IMR-90 (cell line): ENCODE measurements at regions not wholly inside any gene's neighbourhood (a gene's known extent, or its start where the extent isn't known, plus 50 kb on each side); places are given as distances from the start of the nearest gene placed in this dataset.

ENCODE experiments used
- ATAC-seq: fragments of 200-7000 bp; cut with Tn5 transposase; 2 replicates; pipeline ENCODE4 v1.9.1; 2020; ENCODE audit warnings: low read depth, mild to moderate bottlenecking, moderate library complexity
- BruUV-seq: library from RNA; stranded (reverse); fragments of 400-500 nt; replicated peaks from 2 replicates; lab custom pipeline; 2021; lab: Mats Ljungman, UMichigan
- CTCF ChIA-PET: fragments of 300-600 bp; formaldehyde crosslinking; extraction: SDS; loops from one replicate; lab custom pipeline; 2021; ENCODE audit warnings: antibody characterized with exemption; lab: Yijun Ruan, JAX
- POLR2A ChIA-PET: fragments of 300-600 bp; sonication (Branson Sonifier 250); formaldehyde crosslinking; loops from one replicate; lab custom pipeline; 2022; ENCODE audit warnings: antibody characterized with exemption; ENCODE audit not compliant: unreplicated experiment; lab: Charles Lee
- DNase-seq: peaks from one replicate; pipeline ENCODE4 v3.0.0; 2013
- H2AFZ ChIP-seq: replicated peaks from 2 replicates; pipeline ENCODE3; 2013; ENCODE audit warnings: low read length, mild to moderate bottlenecking; ENCODE audit not compliant: poor library complexity
- H2AK5ac ChIP-seq: 2 replicates; pipeline ENCODE4 v1.6.1; 2013; ENCODE audit warnings: low read depth, low read length, inconsistent platforms
- H2AK9ac ChIP-seq: replicated peaks from 2 replicates; pipeline ENCODE3; 2013; ENCODE audit warnings: mild to moderate bottlenecking, low read depth, low read length, moderate library complexity; ENCODE audit not compliant: poor library complexity
- H2BK120ac ChIP-seq: 2 replicates; pipeline ENCODE4 v1.6.1; 2013; ENCODE audit warnings: low read depth, low read length, inconsistent platforms
- H2BK15ac ChIP-seq: 3 replicates; pipeline ENCODE4 v1.6.1; 2013; ENCODE audit warnings: low read depth, low read length, inconsistent platforms
- H2BK20ac ChIP-seq: 2 replicates; pipeline ENCODE4 v1.6.1; 2013; ENCODE audit warnings: low read depth, mild to moderate bottlenecking, inconsistent platforms, low read length, moderate library complexity
- H2BK5ac ChIP-seq: 2 replicates; pipeline ENCODE4 v1.6.1; 2013; ENCODE audit warnings: mild to moderate bottlenecking, low read depth, low read length, inconsistent platforms; ENCODE audit not compliant: poor library complexity, severe bottlenecking
- H3K14ac ChIP-seq: replicated peaks from 2 replicates; pipeline ENCODE4 v1.6.1; 2013; ENCODE audit warnings: low read depth, low read length, inconsistent platforms
- H3K18ac ChIP-seq: 2 replicates; pipeline ENCODE4 v1.6.1; 2013; ENCODE audit warnings: low read depth, low read length, control low read depth
- H3K23ac ChIP-seq: 2 replicates; pipeline ENCODE4 v1.6.1; 2013; ENCODE audit warnings: low read depth, low read length, inconsistent platforms
- H3K27ac ChIP-seq: 2 replicates; pipeline ENCODE4 v1.5.1; 2013; ENCODE audit warnings: mild to moderate bottlenecking, control low read depth, low read length; ENCODE audit not compliant: insufficient read depth
- H3K27me3 ChIP-seq: 2 replicates; pipeline ENCODE4 v1.6.1; 2013; ENCODE audit warnings: low read length; ENCODE audit not compliant: control insufficient read depth, insufficient read depth
- H3K36me3 ChIP-seq: 2 replicates; pipeline ENCODE4 v1.6.1; 2013; ENCODE audit warnings: low read length, mixed read lengths; ENCODE audit not compliant: control insufficient read depth, insufficient read depth
- H3K4ac ChIP-seq: 2 replicates; pipeline ENCODE4 v1.6.1; 2013; ENCODE audit warnings: low read depth, low read length, inconsistent platforms
- H3K4me1 ChIP-seq: 2 replicates; pipeline ENCODE4 v1.6.1; 2013; ENCODE audit warnings: low read length, mixed read lengths; ENCODE audit not compliant: control insufficient read depth, insufficient read depth
- H3K4me2 ChIP-seq: 2 replicates; pipeline ENCODE4 v1.6.1; 2013; ENCODE audit warnings: low read depth, mild to moderate bottlenecking, control low read depth, low read length, moderate library complexity
- H3K4me3 ChIP-seq: 2 replicates; pipeline ENCODE4 v1.5.1; 2013; ENCODE audit warnings: low read depth, mild to moderate bottlenecking, control low read depth, low read length, moderate library complexity; ENCODE audit not compliant: insufficient read depth
- H3K56ac ChIP-seq: 2 replicates; pipeline ENCODE4 v1.6.1; 2013; ENCODE audit warnings: low read length, inconsistent platforms; ENCODE audit not compliant: insufficient read depth; ENCODE audit errors: extremely low read depth
- H3K79me1 ChIP-seq, 2 experiments: 2 replicates each; pipeline ENCODE4 v1.6.1; 2013; ENCODE audit warnings: low read length in 2 of 2, inconsistent platforms in 1 of 2, low read depth in 1 of 2
- H3K9ac ChIP-seq: 2 replicates; pipeline ENCODE4 v1.6.1; 2013; ENCODE audit warnings: low read depth, low read length, control low read depth
- H3K9me1 ChIP-seq: 2 replicates; pipeline ENCODE4 v1.6.1; 2013; ENCODE audit warnings: low read length, inconsistent platforms; ENCODE audit not compliant: insufficient read depth
- H3K9me3 ChIP-seq: 2 replicates; pipeline ENCODE4 v1.6.1; 2013; ENCODE audit warnings: low read length; ENCODE audit not compliant: control insufficient read depth, insufficient read depth
- H4K20me1 ChIP-seq: 2 replicates; pipeline ENCODE4 v1.6.1; 2013; ENCODE audit warnings: low read length, inconsistent platforms; ENCODE audit not compliant: insufficient read depth
- H4K5ac ChIP-seq: 2 replicates; pipeline ENCODE4 v1.6.1; 2013; ENCODE audit warnings: mild to moderate bottlenecking, low read depth, low read length, control low read depth
- H4K8ac ChIP-seq, 2 experiments: 2 replicates each; pipeline ENCODE4 v1.6.1; 2013; ENCODE audit warnings: low read depth in 2 of 2, low read length in 2 of 2, control low read depth in 1 of 2, inconsistent platforms in 1 of 2
- H4K91ac ChIP-seq: 2 replicates; pipeline ENCODE4 v1.6.1; 2013; ENCODE audit warnings: low read depth, low read length, inconsistent platforms; ENCODE audit not compliant: insufficient read depth
- WGBS, 2 experiments: methylation state at CpG; one replicate each; pipeline versions ENCODE4 v1.1.5 to v1.1.7; 2013; ENCODE audit warnings: missing lambda C conversion rate in 2 of 2; ENCODE audit not compliant: insufficient read length in 1 of 2; ENCODE audit errors: extremely low coverage in 2 of 2; 5-methylcytosine and 5-hydroxymethylcytosine counted together
- dilution Hi-C: fragments of 300-500 bp; cut with HindIII; formaldehyde crosslinking; loops from one replicate; pipeline ENCODE4 v1.14.3; 2018; ENCODE audit warnings: low sequenced_read_pairs; ENCODE audit not compliant: unreplicated experiment
- in situ Hi-C: fragments of 300-500 bp; cut with MboI; formaldehyde crosslinking; loops from 3 replicates; pipeline ENCODE4 v1.14.3; 2019; ENCODE audit warnings: low sequenced_read_pairs, inconsistent platforms, mixed read lengths
- intact Hi-C: fragments of 100-400 bp; cut with micrococcal nuclease; formaldehyde crosslinking; loops from 2 replicates; pipeline ENCODE4 v1.10.0; 2022
- TF ChIP-seq, protein P1 (sequence below): conservative IDR thresholded peaks from 2 replicates; pipeline ENCODE4 v1.5.1; 2012; ENCODE audit warnings: mild to moderate bottlenecking, low read depth, low read length, improper control_type of control experiment

- Histone ChIP-seq H3K27me3 (no peaks in the 10 kb centered on the region), H4K91ac (no peak overlapping the region), H2BK15ac (no peak overlapping the region), H3K36me3 (no peaks in the 10 kb centered on the region), H2AK9ac (no peak overlapping the region), H3K14ac (no peak overlapping the region), H3K9me3 (peaks cover 5% of the 10 kb centered on the region), H3K9ac (no peak overlapping the region), H3K4me2 (no peak overlapping the region), H3K79me1 (no peaks in the 10 kb centered on the region), H3K23ac (no peak overlapping the region), H4K5ac (no peak overlapping the region), H2AFZ (no peak overlapping the region), H3K27ac (no peak overlapping the region), H2BK120ac (no peak overlapping the region), H3K18ac (no peak overlapping the region), H2BK5ac (no peak overlapping the region), H4K20me1 (no peaks in the 10 kb centered on the region), H4K8ac (no peak overlapping the region), H2BK20ac (no peak overlapping the region), H3K4me1 (no peaks in the 10 kb centered on the region), H3K56ac (no peak overlapping the region), H2AK5ac (no peak overlapping the region), H3K4me3 (no peak overlapping the region), H3K4ac (no peak overlapping the region), H3K9me1 (no peaks in the 10 kb centered on the region)
- no peak for DNase-seq
- in situ Hi-C loops: no loop called here
- TF ChIP-seq, protein P1, sequence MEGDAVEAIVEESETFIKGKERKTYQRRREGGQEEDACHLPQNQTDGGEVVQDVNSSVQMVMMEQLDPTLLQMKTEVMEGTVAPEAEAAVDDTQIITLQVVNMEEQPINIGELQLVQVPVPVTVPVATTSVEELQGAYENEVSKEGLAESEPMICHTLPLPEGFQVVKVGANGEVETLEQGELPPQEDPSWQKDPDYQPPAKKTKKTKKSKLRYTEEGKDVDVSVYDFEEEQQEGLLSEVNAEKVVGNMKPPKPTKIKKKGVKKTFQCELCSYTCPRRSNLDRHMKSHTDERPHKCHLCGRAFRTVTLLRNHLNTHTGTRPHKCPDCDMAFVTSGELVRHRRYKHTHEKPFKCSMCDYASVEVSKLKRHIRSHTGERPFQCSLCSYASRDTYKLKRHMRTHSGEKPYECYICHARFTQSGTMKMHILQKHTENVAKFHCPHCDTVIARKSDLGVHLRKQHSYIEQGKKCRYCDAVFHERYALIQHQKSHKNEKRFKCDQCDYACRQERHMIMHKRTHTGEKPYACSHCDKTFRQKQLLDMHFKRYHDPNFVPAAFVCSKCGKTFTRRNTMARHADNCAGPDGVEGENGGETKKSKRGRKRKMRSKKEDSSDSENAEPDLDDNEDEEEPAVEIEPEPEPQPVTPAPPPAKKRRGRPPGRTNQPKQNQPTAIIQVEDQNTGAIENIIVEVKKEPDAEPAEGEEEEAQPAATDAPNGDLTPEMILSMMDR: no peak
- ATAC-seq: no peak
- WGBS, 2 experiments: no CpG with 5 or more reads among the region's 2 CpGs
- ChIA-PET POLR2A (no interaction called here), CTCF (no interaction called here)
- dilution Hi-C loops: no loop called here
- BruUV-seq: no TSS peak
- intact Hi-C loops: no loop called here
Measured at GRCh38 chr5:21049901-21050300, 1061.9 kb upstream of the CDH18 start.
